ENCODE measurements at regions not wholly inside any gene's neighbourhood (a gene's known extent, or its start where the extent isn't known, plus 50 kb on each side); places are given as distances from the start of the nearest gene placed in this dataset.
A peak's percentile ranks its signal among the peaks of the same experiment; 100 is the strongest.
"Not testable (repeated sequence)": the region's sequence is repeated elsewhere in the genome, so short reads cannot be mapped to it uniquely, and the experiment has no call there.

DNA sequence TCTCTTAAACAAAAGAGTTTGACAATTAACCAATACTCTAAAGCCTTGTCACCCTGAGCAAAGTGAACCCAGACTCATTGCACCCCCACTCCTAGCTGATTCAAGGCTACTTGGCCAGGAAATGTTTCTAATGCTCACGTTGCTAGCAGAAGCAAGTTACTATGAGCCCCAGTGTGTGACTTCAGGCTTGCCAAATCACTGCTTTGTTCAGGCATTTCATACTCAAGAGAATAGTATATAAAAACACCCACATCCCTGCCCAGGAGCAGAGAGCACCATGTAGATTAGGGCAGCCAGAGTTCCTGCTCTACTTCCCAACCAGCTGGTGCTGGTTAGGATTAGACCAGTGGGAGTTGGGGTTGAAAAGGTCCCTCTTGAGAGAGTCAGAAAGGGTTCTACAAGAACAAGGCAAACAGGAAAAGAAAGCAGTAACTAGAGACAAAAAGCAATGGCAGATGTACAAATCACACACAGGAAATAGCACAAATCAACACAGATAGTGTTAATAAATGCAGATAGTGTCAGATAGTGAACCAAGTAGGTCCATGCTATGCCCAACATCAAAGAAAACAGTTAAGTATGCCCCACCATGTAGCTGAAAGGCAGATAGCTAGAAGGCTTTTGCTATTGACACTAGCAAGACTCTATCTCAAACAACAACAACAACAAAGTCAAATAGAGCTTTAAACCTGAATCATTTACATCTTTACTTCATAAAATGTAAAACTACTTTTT lies 314.3 kb downstream of the GOLGA6L6 start:
- not testable (repeated sequence) for H3K36me3 Mint-ChIP-seq; H3K9me3 Mint-ChIP-seq; ATAC-seq (replicated peaks); H3K27me3 Mint-ChIP-seq; DNase-seq; H3K27ac Mint-ChIP-seq; H3K4me3 Mint-ChIP-seq; H3K4me1 Mint-ChIP-seq

DNA sequence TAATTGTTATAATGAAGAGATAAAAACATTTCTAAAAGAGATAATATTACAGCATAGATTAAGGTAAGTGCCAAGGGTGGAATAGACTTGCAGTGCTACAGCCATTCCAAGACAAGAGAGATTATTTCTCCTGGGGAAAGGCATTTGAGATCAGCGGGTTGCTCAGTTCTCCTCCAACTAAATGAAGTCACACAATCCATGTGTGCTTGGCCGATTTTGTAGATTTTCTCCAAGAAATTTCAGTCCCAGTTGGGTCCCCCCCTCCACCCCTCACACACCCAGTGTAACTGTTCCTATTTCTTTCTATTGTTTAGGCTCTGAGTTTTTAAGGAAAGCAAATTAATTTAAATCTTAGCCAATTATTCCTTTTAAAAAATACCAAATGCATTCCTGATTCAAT lies 315.1 kb downstream of the GOLGA6L6 start:
- H3K4me1 Mint-ChIP-seq; H3K27me3 Mint-ChIP-seq; H3K27ac Mint-ChIP-seq; H3K9me3 Mint-ChIP-seq; H3K4me3 Mint-ChIP-seq; H3K36me3 Mint-ChIP-seq; DNase-seq; ATAC-seq (replicated peaks): not testable (repeated sequence)

- not testable (repeated sequence) for H3K27ac Mint-ChIP-seq; H3K36me3 Mint-ChIP-seq; DNase-seq; H3K4me3 Mint-ChIP-seq; ATAC-seq (replicated peaks); H3K9me3 Mint-ChIP-seq; H3K27me3 Mint-ChIP-seq; H3K4me1 Mint-ChIP-seq
These were observed 320.5 kb downstream of the GOLGA6L6 start for GRCh38 chr15:20221063-20221462.

DNA sequence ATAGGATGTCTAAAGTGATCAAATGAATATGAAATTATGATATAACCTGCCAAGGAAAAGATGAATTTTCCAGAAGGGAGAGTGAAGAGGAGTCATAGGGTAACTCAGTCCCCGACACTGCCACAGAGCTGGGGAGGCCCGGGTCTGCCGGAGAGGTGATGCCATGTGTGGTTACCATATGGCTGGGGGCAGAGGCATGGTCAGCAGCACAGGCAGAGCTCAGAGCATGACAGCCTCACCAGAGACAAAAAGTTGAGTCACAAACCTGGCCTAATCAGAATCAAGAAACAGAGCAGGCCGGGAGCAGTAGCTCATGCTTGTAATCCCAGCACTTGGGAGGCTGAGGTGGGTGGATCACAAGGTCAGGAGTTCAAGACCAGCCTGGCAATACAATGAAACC lies 322.4 kb downstream of the GOLGA6L6 start:
- H3K27ac Mint-ChIP-seq; H3K4me3 Mint-ChIP-seq; ATAC-seq (replicated peaks); H3K36me3 Mint-ChIP-seq; H3K9me3 Mint-ChIP-seq; H3K4me1 Mint-ChIP-seq; H3K27me3 Mint-ChIP-seq; DNase-seq: not testable (repeated sequence)

GRCh38 chr15:20215700-20216099 lies 325.9 kb downstream of the GOLGA6L6 start:
- H3K4me3 Mint-ChIP-seq; H3K27ac Mint-ChIP-seq; ATAC-seq (replicated peaks); H3K4me1 Mint-ChIP-seq; H3K27me3 Mint-ChIP-seq; H3K9me3 Mint-ChIP-seq; DNase-seq; H3K36me3 Mint-ChIP-seq: not testable (repeated sequence)

DNA sequence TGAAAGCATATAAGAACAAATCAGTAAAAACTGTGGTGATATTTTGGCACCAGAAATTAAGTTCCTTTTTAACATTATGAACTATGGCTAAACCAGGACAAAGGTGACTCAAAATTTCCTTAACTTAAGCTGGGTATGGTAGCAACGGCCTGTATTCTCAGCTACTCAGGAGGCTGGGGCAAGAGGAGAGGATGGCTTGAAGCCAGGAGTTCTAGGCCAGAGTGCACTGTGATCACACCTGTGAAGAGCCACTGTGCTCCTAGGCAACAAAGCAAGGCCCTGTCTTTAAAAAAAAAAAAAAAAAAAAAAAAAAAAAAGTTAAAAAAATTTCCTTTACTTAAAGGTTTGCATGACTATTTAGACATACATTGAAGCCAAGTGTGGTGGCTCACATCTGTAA lies 327.5 kb downstream of the GOLGA6L6 start:
- H3K36me3 Mint-ChIP-seq; H3K4me3 Mint-ChIP-seq; H3K27me3 Mint-ChIP-seq; DNase-seq; H3K4me1 Mint-ChIP-seq; ATAC-seq (replicated peaks); H3K27ac Mint-ChIP-seq; H3K9me3 Mint-ChIP-seq: not testable (repeated sequence)

DNA sequence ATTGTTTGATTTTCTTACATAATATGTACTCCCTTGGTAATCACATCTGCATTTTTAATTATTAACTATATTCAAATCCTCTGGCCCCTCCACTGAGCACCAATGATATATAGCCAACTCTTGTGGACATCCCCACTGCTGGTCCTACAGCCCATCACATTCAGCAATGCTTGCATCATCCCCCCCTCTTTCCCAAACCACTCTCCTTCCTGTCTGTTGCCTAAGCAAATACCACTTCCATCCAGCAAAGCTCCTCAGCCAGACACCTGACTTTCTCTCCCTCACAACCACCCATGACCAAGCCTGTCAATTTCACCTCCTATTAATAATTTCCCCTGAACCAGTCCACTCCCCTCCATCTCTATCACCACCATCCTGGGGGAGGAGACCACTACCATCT lies 330.1 kb downstream of the GOLGA6L6 start:
- H3K4me3 Mint-ChIP-seq; H3K4me1 Mint-ChIP-seq; H3K36me3 Mint-ChIP-seq; DNase-seq; H3K27ac Mint-ChIP-seq; H3K9me3 Mint-ChIP-seq; H3K27me3 Mint-ChIP-seq; ATAC-seq (replicated peaks): not testable (repeated sequence)

DNA sequence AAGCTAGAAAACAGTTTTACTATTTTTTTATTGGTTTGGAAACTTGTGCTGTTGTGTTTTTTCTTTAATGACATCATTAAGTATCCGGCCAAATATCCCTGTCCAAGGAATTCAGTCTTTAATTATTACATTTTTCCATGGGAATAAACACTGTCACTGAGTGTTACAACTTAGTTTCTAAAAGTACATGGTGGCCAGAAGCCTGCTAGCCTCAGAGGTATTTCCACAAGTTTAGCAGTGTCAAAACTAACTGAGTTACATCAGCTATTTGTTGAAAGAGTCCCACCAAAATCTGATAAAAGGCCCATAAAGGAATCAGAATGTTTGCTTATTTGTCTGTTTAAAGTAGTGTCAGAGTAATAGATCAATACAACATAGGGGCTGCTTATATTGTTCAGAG lies 331.6 kb downstream of the GOLGA6L6 start:
- H3K4me3 Mint-ChIP-seq; H3K4me1 Mint-ChIP-seq; H3K27ac Mint-ChIP-seq; H3K27me3 Mint-ChIP-seq; ATAC-seq (replicated peaks); H3K36me3 Mint-ChIP-seq; H3K9me3 Mint-ChIP-seq; DNase-seq: not testable (repeated sequence)

DNA sequence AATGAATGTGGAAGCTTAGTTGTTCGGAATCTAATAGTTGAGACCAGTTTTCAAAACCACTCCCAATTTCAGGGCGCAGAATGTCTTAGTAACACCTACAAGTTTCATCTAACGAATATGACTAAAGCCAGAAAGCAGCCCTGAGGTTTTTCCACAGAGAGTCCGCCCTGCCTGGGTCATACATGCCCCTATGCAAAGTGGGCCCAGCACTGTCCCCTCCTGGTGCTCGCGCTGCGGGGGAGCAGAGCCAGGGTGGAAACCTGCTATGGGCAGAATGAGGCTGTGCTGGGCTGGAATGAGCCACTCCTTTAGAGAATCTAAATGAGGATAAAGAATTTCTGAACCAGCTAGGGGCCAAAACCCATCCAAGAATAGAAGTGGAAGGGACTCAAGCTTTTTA lies 334.0 kb downstream of the GOLGA6L6 start:
- not testable (repeated sequence) for H3K27me3 Mint-ChIP-seq; DNase-seq; H3K27ac Mint-ChIP-seq; H3K4me1 Mint-ChIP-seq; ATAC-seq (replicated peaks); H3K4me3 Mint-ChIP-seq; H3K9me3 Mint-ChIP-seq; H3K36me3 Mint-ChIP-seq

- not testable (repeated sequence) for H3K27me3 Mint-ChIP-seq; H3K9me3 Mint-ChIP-seq; H3K27ac Mint-ChIP-seq; DNase-seq; ATAC-seq (replicated peaks); H3K4me3 Mint-ChIP-seq; H3K36me3 Mint-ChIP-seq; H3K4me1 Mint-ChIP-seq
These were observed 334.4 kb downstream of the GOLGA6L6 start for GRCh38 chr15:20207198-20207597.

DNA sequence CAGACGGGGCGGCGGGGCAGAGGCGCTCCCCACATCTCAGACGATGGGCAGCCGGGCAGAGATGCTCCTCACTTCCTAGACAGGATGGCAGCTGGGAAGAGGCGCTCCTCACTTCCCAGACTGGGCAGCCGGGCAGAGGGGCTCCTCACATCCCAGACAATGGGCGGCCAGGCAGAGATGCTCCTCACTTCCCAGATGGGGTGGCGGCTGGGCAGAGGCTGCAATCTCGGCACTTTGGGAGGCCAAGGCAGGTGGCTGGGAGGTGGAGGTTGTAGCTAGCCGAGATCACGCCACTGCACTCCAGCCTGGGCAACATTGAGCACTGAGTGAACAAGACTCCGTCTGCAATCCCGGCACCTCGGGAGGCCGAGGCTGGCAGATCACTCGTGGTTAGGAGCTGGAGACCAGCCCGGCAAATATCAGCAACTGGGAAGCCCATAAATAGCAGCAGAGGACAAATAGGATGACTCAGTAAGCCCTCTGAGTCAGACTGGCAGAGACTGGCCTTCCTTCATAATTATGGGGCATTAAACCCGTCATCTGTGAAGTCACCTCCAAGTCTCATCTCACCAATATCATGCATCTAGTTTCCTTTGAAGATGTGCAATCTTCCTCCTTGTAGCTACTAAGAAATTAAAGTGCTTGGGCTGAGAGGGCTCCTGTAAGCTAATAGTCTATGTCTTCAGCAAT lies 337.3 kb downstream of the GOLGA6L6 start:
- not testable (repeated sequence) for H3K27ac Mint-ChIP-seq, H3K4me1 Mint-ChIP-seq, H3K27me3 Mint-ChIP-seq, H3K36me3 Mint-ChIP-seq, H3K4me3 Mint-ChIP-seq, H3K9me3 Mint-ChIP-seq, DNase-seq
- ATAC-seq (replicated peaks), result peak in 1 of 2 donors; percentile 26

- H3K27me3 Mint-ChIP-seq; DNase-seq; H3K4me1 Mint-ChIP-seq; H3K9me3 Mint-ChIP-seq; H3K27ac Mint-ChIP-seq; ATAC-seq (replicated peaks); H3K36me3 Mint-ChIP-seq; H3K4me3 Mint-ChIP-seq: not testable (repeated sequence)
These were observed 337.9 kb downstream of the GOLGA6L6 start for GRCh38 chr15:20203649-20204150.

- DNase-seq; H3K4me3 Mint-ChIP-seq; H3K9me3 Mint-ChIP-seq; H3K27me3 Mint-ChIP-seq; H3K27ac Mint-ChIP-seq; H3K36me3 Mint-ChIP-seq; ATAC-seq (replicated peaks); H3K4me1 Mint-ChIP-seq: not testable (repeated sequence)
These were observed 346.9 kb downstream of the GOLGA6L6 start for GRCh38 chr15:20194591-20195198.

GRCh38 chr15:20192982-20193929 lies 348.3 kb downstream of the GOLGA6L6 start:
- H3K36me3 Mint-ChIP-seq, H3K4me1 Mint-ChIP-seq, H3K4me3 Mint-ChIP-seq, H3K27me3 Mint-ChIP-seq, H3K27ac Mint-ChIP-seq, H3K9me3 Mint-ChIP-seq: not testable (repeated sequence)
- DNase-seq (peak; percentile 29), ATAC-seq (replicated peaks) (peak; percentile 93 to 97)
